ENCODE measurements at regions not wholly inside any gene's neighbourhood (a gene's known extent, or its start where the extent isn't known, plus 50 kb on each side); places are given as distances from the start of the nearest gene placed in this dataset.

DNA sequence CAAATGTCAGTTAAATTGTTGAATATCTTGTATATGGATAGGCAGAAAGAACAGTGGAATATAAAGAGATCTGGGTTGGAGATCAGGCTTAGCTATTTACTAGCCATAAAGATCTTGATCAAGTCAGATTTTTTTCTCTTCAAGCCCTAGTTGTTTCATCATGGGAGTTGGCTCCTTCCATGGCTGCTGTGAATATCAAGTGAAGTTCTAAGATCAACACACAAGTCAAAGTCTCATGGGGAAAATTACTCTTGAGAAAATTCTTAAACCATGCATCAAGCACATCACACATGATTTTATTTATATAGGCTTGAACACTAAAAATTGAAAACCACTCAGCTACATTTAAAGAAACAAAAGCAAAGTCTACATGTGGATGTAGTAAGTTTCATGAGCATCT, 79.8 kb downstream of the C1D start:
- H3K79me2 ChIP-seq (ENCODE audit: insufficient read depth, low read length), result no peaks in the 10 kb centered on the region
- ChIA-PET POLR2A (no interaction called here), CTCF (no interaction called here), RAD21 (ENCODE audit: low non-redundant PET in 1 of 2, low total read pairs in 2 of 2, uncharacterized antibody in 2 of 2, unreplicated experiment in 2 of 2) (no interaction called here)
- intact Hi-C loops (cut with micrococcal nuclease), result no loop called here
- no peak overlapping the region for H3K4me2 ChIP-seq (ENCODE audit: low read length)
- H3K27ac ChIP-seq (ENCODE audit: low read depth, low read length), result no peak overlapping the region
- H3K9ac ChIP-seq (ENCODE audit: low read length), result no peak overlapping the region
- H3K9me3 ChIP-seq (ENCODE audit: control insufficient read depth in 1 of 2, insufficient read depth in 1 of 2, low read depth in 1 of 2, low read length in 2 of 2), result no peaks in the 10 kb centered on the region; a peak in 1 of 4 replicates
- H3K4me3 ChIP-seq (replicated peaks in 1 of 2; ENCODE audit: low read depth in 1 of 2, low read length in 2 of 2), result no peak overlapping the region
- no TSS peak for BruUV-seq (replicated peaks)
- H3K36me3 ChIP-seq (ENCODE audit: control insufficient read depth in 1 of 2, insufficient read depth in 2 of 2, low read length in 2 of 2), result no peaks in the 10 kb centered on the region
- H3K27me3 ChIP-seq (ENCODE audit: insufficient read depth, low read length), result peaks cover 12% of the 10 kb centered on the region; the same call in 1 of the 2 replicates
- DNase-seq (ENCODE audit: low read depth, low spot score) (no peak), ATAC-seq (no peak)
- H4K20me1 ChIP-seq (ENCODE audit: insufficient read depth), result no peaks in the 10 kb centered on the region
- H3K4me1 ChIP-seq (ENCODE audit: control insufficient read depth in 1 of 2, insufficient read depth in 2 of 2, low read length in 2 of 2), result no peaks in the 10 kb centered on the region
- TF ChIP-seq EGR1 (IDR thresholded peaks at IDR 0.05; ENCODE audit: low read depth), result no peak
- no peak for TF ChIP-seq YY1 (IDR thresholded peaks at IDR 0.05; ENCODE audit: extremely low read depth, insufficient replicate concordance, low read depth, low read length)
- no peak for TF ChIP-seq POLR2A (IDR thresholded peaks at IDR 0.05; ENCODE audit: borderline replicate concordance, extremely low read depth, insufficient read depth, insufficient read length)
- TF ChIP-seq RAD21 (IDR thresholded peaks at IDR 0.05; ENCODE audit: low read depth), result no peak
- no peak for TF ChIP-seq ZFX (IDR thresholded peaks at IDR 0.05)
- no peak overlapping the region for H2AFZ ChIP-seq (ENCODE audit: low read depth, low read length, poor library complexity, severe bottlenecking)
- no peaks in the 10 kb centered on the region for H3K9me2 ChIP-seq (ENCODE audit: insufficient read depth)

DNA sequence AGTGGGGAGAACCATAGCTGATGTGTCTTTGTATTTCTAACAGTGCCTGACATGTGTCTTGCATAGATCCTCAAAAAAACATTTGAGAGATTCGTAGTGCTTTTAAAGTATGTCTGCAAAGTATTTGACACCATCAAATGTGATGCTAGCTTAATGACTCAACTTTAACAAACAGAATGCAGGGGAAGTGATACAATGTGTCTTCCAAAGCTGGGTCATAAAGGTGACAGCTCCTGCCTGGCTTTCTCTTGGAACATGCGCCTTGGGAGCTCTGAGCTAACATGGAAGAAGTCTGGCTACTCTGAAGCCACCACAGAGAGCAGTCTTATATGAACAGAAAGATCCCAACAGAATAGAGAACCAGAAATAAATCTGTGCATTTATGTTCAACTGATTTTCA, 78.2 kb downstream of the C1D start:
- intact Hi-C loops (cut with micrococcal nuclease), result no loop called here
- Histone ChIP-seq H3K9me2 (ENCODE audit: insufficient read depth) (no peaks in the 10 kb centered on the region), H3K9me3 (ENCODE audit: control insufficient read depth in 1 of 2, insufficient read depth in 1 of 2, low read depth in 1 of 2, low read length in 2 of 2) (no peaks in the 10 kb centered on the region; a peak in 1 of 4 replicates), H3K4me2 (ENCODE audit: low read length) (no peak overlapping the region), H3K36me3 (ENCODE audit: control insufficient read depth in 1 of 2, insufficient read depth in 2 of 2, low read length in 2 of 2) (no peaks in the 10 kb centered on the region), H3K27ac (ENCODE audit: low read depth, low read length) (no peak overlapping the region), H4K20me1 (ENCODE audit: insufficient read depth) (no peaks in the 10 kb centered on the region), H2AFZ (ENCODE audit: low read depth, low read length, poor library complexity, severe bottlenecking) (no peak overlapping the region), H3K9ac (ENCODE audit: low read length) (no peak overlapping the region), H3K79me2 (ENCODE audit: insufficient read depth, low read length) (no peaks in the 10 kb centered on the region), H3K4me1 (ENCODE audit: control insufficient read depth in 1 of 2, insufficient read depth in 2 of 2, low read length in 2 of 2) (no peaks in the 10 kb centered on the region), H3K27me3 (ENCODE audit: insufficient read depth, low read length) (peaks cover 12% of the 10 kb centered on the region; the same call in 1 of the 2 replicates), H3K4me3 (replicated peaks in 1 of 2; ENCODE audit: low read depth in 1 of 2, low read length in 2 of 2) (no peak overlapping the region)
- DNase-seq (ENCODE audit: low read depth, low spot score) (no peak), ATAC-seq (no peak)
- POLR2A ChIA-PET, result no interaction called here
- TF ChIP-seq FOSL1 (IDR thresholded peaks at IDR 0.05; ENCODE audit: low read depth) (no peak), RAD21 (IDR thresholded peaks at IDR 0.05; ENCODE audit: low read depth) (no peak), ELF1 (IDR thresholded peaks at IDR 0.05; ENCODE audit: borderline replicate concordance, low read depth) (no peak), CBX3 (IDR thresholded peaks at IDR 0.05; ENCODE audit: low read depth) (no peak), TCF7L2 (IDR thresholded peaks at IDR 0.05; ENCODE audit: borderline replicate concordance, extremely low read depth, insufficient read depth, insufficient read length) (no peak), POLR2A (IDR thresholded peaks at IDR 0.05; ENCODE audit: borderline replicate concordance, extremely low read depth, insufficient read depth, insufficient read length) (no peak), SP1 (IDR thresholded peaks at IDR 0.05; ENCODE audit: low read depth) (no peak)
- RAD21 ChIA-PET (ENCODE audit: low non-redundant PET in 1 of 2, low total read pairs in 2 of 2, uncharacterized antibody in 2 of 2, unreplicated experiment in 2 of 2), result no interaction called here
- CTCF ChIA-PET, result no interaction called here
- BruUV-seq (replicated peaks), result no TSS peak

Data from HCT116 (cell line).